MM.1S (cell line): ENCODE measurements at regions not wholly inside any gene's neighbourhood (a gene's known extent, or its start where the extent isn't known, plus 50 kb on each side); places are given as distances from the start of the nearest gene placed in this dataset.

Experiments
- CTCF ChIP-seq: fragments of 300-600 bp; sonication (generic); IDR thresholded peaks from 2 replicates; pipeline ENCODE4 v1.5.1; 2016; ENCODE audit warnings: antibody characterized with exemption, low read length, mixed read lengths
- EZH2 ChIP-seq: fragments of 300-600 bp; sonication (generic); optimal IDR thresholded peaks from 2 replicates; pipeline ENCODE3; 2017; ENCODE audit warnings: low read depth, mild to moderate bottlenecking, antibody characterized with exemption, low read length, mixed read lengths
- EZH2phosphoT487 ChIP-seq: fragments of 300-600 bp; sonication (generic); IDR thresholded peaks from 2 replicates; pipeline ENCODE4 v1.6.1; 2018; ENCODE audit warnings: antibody characterized with exemption, low read length

DNA sequence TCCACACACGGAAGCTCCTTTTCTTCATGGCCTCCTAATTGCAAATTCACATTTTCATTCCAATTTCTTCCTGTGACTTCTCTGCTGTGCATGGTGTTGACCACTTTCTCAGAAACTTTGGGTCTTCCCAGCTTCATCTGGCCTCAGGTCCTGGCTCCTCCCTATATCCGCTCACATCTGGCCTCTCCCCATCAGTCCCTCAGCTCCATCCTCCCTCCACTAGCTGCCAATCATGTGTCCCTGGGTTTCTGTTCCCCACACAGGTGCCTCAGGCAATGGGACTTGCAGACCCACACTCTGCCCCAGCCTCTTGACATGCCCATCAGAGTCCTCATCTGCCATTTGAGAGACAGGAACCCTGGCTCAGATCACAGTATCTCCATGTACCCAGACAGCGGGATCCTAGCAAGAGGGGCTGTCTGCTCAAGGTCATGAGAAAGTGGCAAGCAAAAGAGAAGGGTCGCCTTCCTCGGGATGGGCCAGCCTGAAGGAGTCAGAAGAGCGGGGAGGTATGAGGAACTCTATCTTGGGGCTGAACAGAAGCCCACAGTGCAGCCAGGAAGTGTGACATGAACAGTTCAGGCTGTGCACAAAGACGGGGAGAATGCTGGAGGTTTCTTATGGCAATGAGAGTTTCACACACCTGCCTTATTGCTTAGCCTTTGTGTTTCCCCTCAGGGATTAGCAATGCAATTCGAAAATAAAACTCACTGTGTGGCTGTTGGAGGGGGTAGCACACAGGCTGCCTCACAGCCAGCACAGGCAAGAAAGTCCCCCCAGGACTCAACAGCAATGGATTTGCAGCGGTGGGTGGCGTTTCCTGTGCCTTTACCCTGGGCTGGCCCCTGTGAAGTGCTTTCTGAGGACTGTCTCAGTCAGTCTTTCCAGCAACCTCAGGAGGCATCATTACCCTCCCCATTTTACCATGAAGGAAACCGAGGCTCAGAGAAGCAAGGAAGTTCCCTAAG is 69.5 kb downstream of the COPS8 start:
- no peak for TF ChIP-seq CTCF
- TF ChIP-seq EZH2, result no peak
- no peak for TF ChIP-seq EZH2phosphoT487
